PC-3 (cell line): ENCODE measurements at regions not wholly inside any gene's neighbourhood (a gene's known extent, or its start where the extent isn't known, plus 50 kb on each side); places are given as distances from the start of the nearest gene placed in this dataset.

Experiments used
- ATAC-seq: fragments of 200-7000 bp; cut with Tn5 transposase; 2 replicates; pipeline ENCODE4 v1.9.1; 2020; ENCODE audit warnings: mild to moderate bottlenecking, moderate library complexity
- BruUV-seq: library from RNA; stranded (reverse); fragments of 400-500 nt; replicated peaks from 2 replicates; lab custom pipeline; 2021; lab: Mats Ljungman, UMichigan
- CTCF ChIA-PET: fragments of 300-600 bp; sonication (Branson Sonifier 250); formaldehyde crosslinking; loops from one replicate; lab custom pipeline; 2022; ENCODE audit warnings: antibody characterized with exemption; lab: Charles Lee
- POLR2A ChIA-PET: fragments of 300-600 bp; sonication (Branson Sonifier 250); formaldehyde crosslinking; loops from one replicate; lab custom pipeline; 2022; ENCODE audit warnings: antibody characterized with exemption; ENCODE audit not compliant: unreplicated experiment; lab: Charles Lee
- DNase-seq: peaks from one replicate; pipeline ENCODE4 v3.0.0-alpha.2; 2015
- H2AFZ ChIP-seq: fragments of 300-600 bp; sonication (generic); 2 replicates; pipeline ENCODE4 v1.6.0; 2016; ENCODE audit warnings: antibody characterized with exemption, low read length
- H3F3A ChIP-seq: fragments of 300-600 bp; sonication (generic); one replicate; pipeline ENCODE4 v1.6.0; 2017; ENCODE audit warnings: antibody characterized with exemption, low read length, control low read depth, mild to moderate bottlenecking; ENCODE audit not compliant: unreplicated experiment
- H3K27ac ChIP-seq: fragments of 300-600 bp; sonication (generic); 2 replicates; pipeline ENCODE4 v1.5.1; 2016; ENCODE audit warnings: mild to moderate bottlenecking, low read length
- H3K27me3 ChIP-seq: fragments of 300-600 bp; sonication (generic); 2 replicates; pipeline ENCODE4 v1.6.1; 2016; ENCODE audit warnings: low read length, mixed read lengths
- H3K36me3 ChIP-seq: fragments of 300-600 bp; sonication (generic); 2 replicates; pipeline ENCODE4 v1.6.1; 2016; ENCODE audit warnings: low read depth, mixed run types, low read length, mixed read lengths
- H3K4me1 ChIP-seq: fragments of 300-600 bp; sonication (generic); 2 replicates; pipeline ENCODE4 v1.5.1; 2016; ENCODE audit warnings: low read length; ENCODE audit not compliant: insufficient read depth
- H3K4me2 ChIP-seq: fragments of 300-600 bp; sonication (generic); 2 replicates; pipeline ENCODE4 v1.6.0; 2016; ENCODE audit warnings: low read length
- H3K4me3 ChIP-seq: fragments of 300-600 bp; sonication (generic); 2 replicates; pipeline ENCODE4 v1.5.1; 2016; ENCODE audit warnings: mild to moderate bottlenecking, low read length, mixed read lengths
- H3K79me2 ChIP-seq: fragments of 300-600 bp; sonication (generic); 2 replicates; pipeline ENCODE4 v1.6.1; 2017; ENCODE audit warnings: low read length, mixed read lengths
- H3K9ac ChIP-seq: fragments of 300-600 bp; sonication (generic); 2 replicates; pipeline ENCODE4 v1.6.0; 2016; ENCODE audit warnings: mild to moderate bottlenecking, low read length
- H3K9me2 ChIP-seq: fragments of 300-600 bp; sonication (generic); replicated peaks from 2 replicates; pipeline ENCODE4 v1.6.1; 2016; ENCODE audit warnings: mixed run types, low read length, mixed read lengths
- H3K9me3 ChIP-seq: fragments of 300-600 bp; sonication (generic); 2 replicates; pipeline ENCODE4 v1.6.1; 2016; ENCODE audit warnings: low read length, mixed read lengths
- H4K20me1 ChIP-seq: fragments of 300-600 bp; sonication (generic); 2 replicates; pipeline ENCODE4 v1.6.1; 2016; ENCODE audit warnings: low read length, mixed read lengths
- CTCF ChIP-seq: fragments of 300-600 bp; sonication (generic); conservative IDR thresholded peaks from 2 replicates; pipeline ENCODE4 v1.5.1; 2017; ENCODE audit warnings: antibody characterized with exemption, low read depth, mild to moderate bottlenecking, low read length
- EZH2 ChIP-seq: fragments of 300-600 bp; sonication (generic); IDR thresholded peaks from one replicate; pipeline ENCODE4 v1.6.1; 2017; ENCODE audit warnings: antibody characterized with exemption, mild to moderate bottlenecking, low read length; ENCODE audit not compliant: unreplicated experiment
- EZH2phosphoT487 ChIP-seq: fragments of 300-600 bp; sonication (generic); IDR thresholded peaks from 2 replicates; pipeline ENCODE4 v1.6.1; 2018; ENCODE audit warnings: mild to moderate bottlenecking, antibody characterized with exemption, low read length, borderline replicate concordance
- intact Hi-C: fragments of 100-400 bp; cut with micrococcal nuclease; formaldehyde crosslinking; loops from 2 replicates; pipeline ENCODE4 v1.9.0; 2023

- H3F3A ChIP-seq, result no peaks in the 10 kb centered on the region
- H4K20me1 ChIP-seq, result no peaks in the 10 kb centered on the region
- H3K9me2 ChIP-seq, result no peaks in the 10 kb centered on the region
- no peaks in the 10 kb centered on the region for H3K36me3 ChIP-seq
- intact Hi-C loops, result no loop called here
- H3K4me2 ChIP-seq, result no peak overlapping the region
- no peak for TF ChIP-seq EZH2
- TF ChIP-seq EZH2phosphoT487, result no peak
- TF ChIP-seq CTCF, result no peak
- no peak for ATAC-seq
- no peak overlapping the region for H3K9ac ChIP-seq
- no peak overlapping the region for H3K27ac ChIP-seq
- CTCF ChIA-PET, result no interaction called here
- H3K79me2 ChIP-seq, result no peaks in the 10 kb centered on the region
- H3K4me1 ChIP-seq, result no peaks in the 10 kb centered on the region
- POLR2A ChIA-PET, result no interaction called here
- no peaks in the 10 kb centered on the region for H3K9me3 ChIP-seq
- H3K27me3 ChIP-seq, result no peaks in the 10 kb centered on the region
- no TSS peak for BruUV-seq
- no peak for DNase-seq
- H3K4me3 ChIP-seq, result no peak overlapping the region
- H2AFZ ChIP-seq, result no peak overlapping the region
Observed at GRCh38 chr7:85292908-85293576, 106.2 kb upstream of the SEMA3D start.

- Histone ChIP-seq H3K27ac (no peak overlapping the region), H3K9me2 (no peaks in the 10 kb centered on the region), H3K36me3 (no peaks in the 10 kb centered on the region), H3K9me3 (no peaks in the 10 kb centered on the region), H2AFZ (no peak overlapping the region), H3K4me1 (no peaks in the 10 kb centered on the region), H3K9ac (no peak overlapping the region), H3K4me3 (no peak overlapping the region), H3K79me2 (no peaks in the 10 kb centered on the region), H3K27me3 (no peaks in the 10 kb centered on the region), H3F3A (no peaks in the 10 kb centered on the region), H3K4me2 (no peak overlapping the region), H4K20me1 (no peaks in the 10 kb centered on the region)
- intact Hi-C loops, result no loop called here
- TF ChIP-seq CTCF (no peak), EZH2 (no peak), EZH2phosphoT487 (no peak)
- CTCF ChIA-PET, result interaction anchor here (0.7 kb wide), 1 partner anchor 1112 kb away, joined by 3 read pairs; no protein-coding TSS in a partner anchor
- POLR2A ChIA-PET, result no interaction called here
- BruUV-seq, result no TSS peak
- no peak for ATAC-seq
- no peak for DNase-seq
Observed at GRCh38 chr7:85290269-85290668, 103.4 kb upstream of the SEMA3D start.

GRCh38 chr7:85289279-85289678 is 102.4 kb upstream of the SEMA3D start:
- Histone ChIP-seq H3K27ac (no peak overlapping the region), H3K9me3 (no peaks in the 10 kb centered on the region), H4K20me1 (no peaks in the 10 kb centered on the region), H3K36me3 (no peaks in the 10 kb centered on the region), H3K9ac (no peak overlapping the region), H3K4me3 (no peak overlapping the region), H3K27me3 (no peaks in the 10 kb centered on the region), H3F3A (no peaks in the 10 kb centered on the region), H3K9me2 (no peaks in the 10 kb centered on the region), H3K4me1 (no peaks in the 10 kb centered on the region), H3K4me2 (no peak overlapping the region), H3K79me2 (no peaks in the 10 kb centered on the region), H2AFZ (no peak overlapping the region)
- ATAC-seq, result no peak
- no peak for DNase-seq
- no TSS peak for BruUV-seq
- no peak for TF ChIP-seq EZH2
- TF ChIP-seq EZH2phosphoT487, result no peak
- TF ChIP-seq CTCF, result no peak
- CTCF ChIA-PET, result no interaction called here
- intact Hi-C loops, result no loop called here
- POLR2A ChIA-PET, result no interaction called here
